ENCODE measurements at regions not wholly inside any gene's neighbourhood (a gene's known extent, or its start where the extent isn't known, plus 50 kb on each side); places are given as distances from the start of the nearest gene placed in this dataset.
A peak's percentile ranks its signal among the peaks of the same experiment; 100 is the strongest.

DNA sequence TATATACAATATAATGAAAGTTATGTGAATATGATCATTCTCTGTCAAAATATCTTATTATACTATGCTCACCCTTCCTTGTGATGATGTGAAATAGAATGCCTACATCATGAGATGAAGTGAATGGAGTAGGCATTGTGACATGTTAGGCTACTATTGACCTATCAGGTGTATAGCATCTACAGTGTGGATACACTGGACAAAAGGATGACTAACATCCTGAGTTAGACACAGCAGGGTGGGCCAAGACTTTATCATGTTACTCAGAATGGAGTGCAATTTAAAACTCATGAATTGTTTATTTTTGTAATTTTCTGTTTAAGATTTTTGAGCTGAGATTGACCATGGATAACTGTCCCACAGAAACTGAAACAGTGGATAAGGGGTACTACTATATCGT lies 53.4 kb upstream of the NAV3 start:
- H3K4me1 ChIP-seq (ENCODE audit: control insufficient read depth, insufficient read depth, low read length) = peaks cover 13% of the 10 kb centered on the region
- H3K9ac ChIP-seq (ENCODE audit: low read length) = no peak overlapping the region
- H3K27me3 ChIP-seq (replicated peaks; ENCODE audit: control insufficient read depth, insufficient read depth, low read length) = no peaks in the 10 kb centered on the region
- H3K4me3 ChIP-seq (ENCODE audit: low read length) = no peak overlapping the region
- no peaks in the 10 kb centered on the region for H3K9me3 ChIP-seq (ENCODE audit: control insufficient read depth, low read length)
- H3K36me3 ChIP-seq (ENCODE audit: control insufficient read depth, insufficient read depth, low read length, severe bottlenecking) = no peaks in the 10 kb centered on the region
- no peak for DNase-seq (ENCODE audit: low read depth)

DNA sequence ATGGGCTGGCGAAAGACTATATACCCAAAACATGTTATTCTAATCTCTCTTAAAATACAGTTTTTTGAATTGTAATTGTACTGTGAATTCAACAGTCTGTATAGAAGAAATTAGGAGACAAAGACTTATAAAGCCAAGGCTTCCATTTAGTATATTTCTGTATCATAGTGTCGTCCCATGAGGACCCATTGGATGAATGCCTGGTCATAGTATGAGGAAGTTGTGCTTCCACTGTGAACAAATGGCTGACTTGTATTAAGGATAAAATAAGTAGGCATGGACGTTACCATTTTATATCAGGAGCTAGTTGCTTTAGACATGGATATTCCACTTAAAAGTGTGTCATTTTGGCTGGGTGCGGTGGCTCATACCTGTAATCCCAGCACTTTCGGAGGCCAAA lies 55.9 kb upstream of the NAV3 start:
- no peak overlapping the region for H3K4me3 ChIP-seq (ENCODE audit: low read length)
- H3K4me1 ChIP-seq (ENCODE audit: control insufficient read depth, insufficient read depth, low read length) = peaks cover 8% of the 10 kb centered on the region
- H3K9me3 ChIP-seq (ENCODE audit: control insufficient read depth, low read length) = no peaks in the 10 kb centered on the region
- DNase-seq (ENCODE audit: low read depth) = no peak
- no peaks in the 10 kb centered on the region for H3K27me3 ChIP-seq (replicated peaks; ENCODE audit: control insufficient read depth, insufficient read depth, low read length)
- no peaks in the 10 kb centered on the region for H3K36me3 ChIP-seq (ENCODE audit: control insufficient read depth, insufficient read depth, low read length, severe bottlenecking)
- no peak overlapping the region for H3K9ac ChIP-seq (ENCODE audit: low read length)

DNA sequence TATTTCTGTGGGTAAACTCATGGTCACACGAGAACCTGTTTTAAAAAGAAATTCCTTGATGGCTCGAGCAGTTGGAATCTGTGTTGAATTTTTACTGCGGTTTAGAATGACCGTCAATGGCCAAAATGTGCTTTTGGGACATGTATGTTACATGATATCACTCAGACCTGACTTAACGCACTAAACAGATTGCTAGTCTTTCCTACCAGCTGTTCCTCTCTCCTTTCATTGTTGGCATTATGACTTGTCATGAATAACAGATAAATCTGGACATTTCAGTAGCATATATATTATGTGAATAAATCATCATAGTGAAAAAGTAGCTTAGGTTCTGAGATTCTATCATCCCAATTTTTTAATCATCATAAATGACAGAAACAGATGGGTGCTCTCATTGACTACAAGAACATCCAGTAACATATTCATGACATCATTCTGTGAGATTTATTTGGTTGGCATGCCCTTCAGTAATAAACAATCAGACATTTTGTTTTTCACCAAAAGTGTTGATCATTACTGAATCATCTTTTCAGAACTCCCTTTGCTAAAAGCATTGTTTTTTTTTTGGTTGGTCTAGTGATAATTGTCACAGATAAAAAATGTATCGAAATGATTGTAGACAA lies 57.9 kb upstream of the NAV3 start:
- no peaks in the 10 kb centered on the region for H3K27me3 ChIP-seq (replicated peaks; ENCODE audit: control insufficient read depth, insufficient read depth, low read length)
- no peaks in the 10 kb centered on the region for H3K4me1 ChIP-seq (ENCODE audit: control insufficient read depth, insufficient read depth, low read length)
- no peaks in the 10 kb centered on the region for H3K36me3 ChIP-seq (ENCODE audit: control insufficient read depth, insufficient read depth, low read length, severe bottlenecking)
- H3K9ac ChIP-seq (ENCODE audit: low read length) = no peak overlapping the region
- no peak overlapping the region for H3K4me3 ChIP-seq (ENCODE audit: low read length)
- DNase-seq (ENCODE audit: low read depth) = no peak
- no peaks in the 10 kb centered on the region for H3K9me3 ChIP-seq (ENCODE audit: control insufficient read depth, low read length)

DNA sequence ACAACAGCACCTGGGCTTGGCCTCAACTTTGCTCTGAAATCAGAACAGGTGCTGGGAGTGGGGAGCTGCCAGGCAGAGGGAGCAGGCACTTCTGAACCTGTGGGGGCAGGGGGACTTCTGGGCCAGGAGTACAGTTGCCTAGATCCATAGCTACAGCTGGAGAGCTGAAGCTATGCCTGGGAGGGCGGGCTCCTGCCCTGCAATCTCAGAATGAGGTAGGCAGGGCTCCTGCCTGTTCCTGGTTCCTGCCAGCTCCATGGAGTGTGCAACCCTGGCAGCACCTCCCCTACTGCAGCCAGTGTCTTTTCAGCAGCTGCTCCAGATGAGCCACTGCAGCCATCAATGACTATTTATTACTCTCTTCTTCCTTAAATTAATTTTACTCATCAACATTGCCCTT lies 62.1 kb upstream of the NAV3 start:
- H3K27me3 ChIP-seq (replicated peaks; ENCODE audit: control insufficient read depth, insufficient read depth, low read length) = no peaks in the 10 kb centered on the region

DNA sequence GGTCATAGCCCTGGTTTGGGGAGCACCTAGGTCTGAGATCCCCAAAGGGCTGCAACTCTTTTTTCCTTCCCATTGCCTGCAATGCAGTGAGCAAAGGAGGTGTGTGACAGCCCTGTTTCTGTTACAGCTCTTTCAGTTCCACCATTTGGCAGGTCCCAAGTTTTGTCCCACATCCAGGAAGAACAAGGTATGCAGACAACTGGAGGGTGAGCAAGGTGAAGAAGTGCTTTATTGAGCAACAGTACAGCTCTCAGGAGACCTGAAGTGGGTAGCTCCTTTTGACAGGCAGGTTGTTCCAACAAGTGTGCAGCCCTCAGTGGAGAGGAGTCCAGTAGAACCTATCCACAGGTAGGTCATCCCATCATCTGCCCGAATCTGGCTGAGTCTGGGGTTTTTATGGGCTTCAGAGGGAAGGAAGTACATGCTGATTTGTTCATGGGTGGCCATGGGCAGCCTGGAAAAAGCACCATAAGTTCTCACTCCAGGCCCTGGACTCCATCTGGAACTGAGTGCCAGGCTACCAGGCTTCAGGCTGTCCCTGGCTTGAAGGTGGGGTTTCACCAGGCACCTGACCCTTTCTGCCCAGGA lies 62.8 kb upstream of the NAV3 start:
- H3K27me3 ChIP-seq (replicated peaks; ENCODE audit: control insufficient read depth, insufficient read depth, low read length) = no peaks in the 10 kb centered on the region
- DNase-seq (ENCODE audit: low read depth) = no peak
- H3K9ac ChIP-seq (ENCODE audit: low read length) = no peak overlapping the region
- H3K4me1 ChIP-seq (ENCODE audit: control insufficient read depth, insufficient read depth, low read length) = peaks cover 8% of the 10 kb centered on the region
- H3K4me3 ChIP-seq (ENCODE audit: low read length) = no peak overlapping the region
- no peaks in the 10 kb centered on the region for H3K9me3 ChIP-seq (ENCODE audit: control insufficient read depth, low read length)
- H3K36me3 ChIP-seq (ENCODE audit: control insufficient read depth, insufficient read depth, low read length, severe bottlenecking) = no peaks in the 10 kb centered on the region

More for the DNA sequence above, 62.1 kb upstream of the NAV3 start:
- Histone ChIP-seq H3K36me3 (ENCODE audit: control insufficient read depth, insufficient read depth, low read length, severe bottlenecking) (no peaks in the 10 kb centered on the region), H3K4me1 (ENCODE audit: control insufficient read depth, insufficient read depth, low read length) (peaks cover 8% of the 10 kb centered on the region), H3K9ac (ENCODE audit: low read length) (no peak overlapping the region), H3K9me3 (ENCODE audit: control insufficient read depth, low read length) (no peaks in the 10 kb centered on the region), H3K4me3 (ENCODE audit: low read length) (no peak overlapping the region)
- DNase-seq (ENCODE audit: low read depth) = no peak

DNA sequence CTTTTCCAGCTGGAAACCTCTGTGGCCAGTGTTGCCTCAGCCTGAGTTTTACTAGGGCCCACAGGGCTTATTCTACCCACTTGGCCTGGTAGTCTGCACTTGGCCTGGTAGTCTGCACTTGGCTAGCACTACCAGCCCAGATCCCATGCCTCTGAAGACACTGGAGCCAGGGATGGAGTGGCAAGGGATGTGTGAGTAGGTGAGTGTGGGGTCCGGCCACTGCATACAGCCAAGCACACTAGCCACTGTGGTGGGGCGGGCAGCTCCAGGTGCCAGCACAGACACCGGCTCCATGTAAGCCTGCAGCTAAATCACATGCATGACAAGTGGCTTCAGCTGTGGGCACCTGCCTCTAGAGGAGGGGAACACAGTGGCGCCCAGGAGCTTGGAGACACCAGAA lies 63.4 kb upstream of the NAV3 start:
- no peak for DNase-seq (ENCODE audit: low read depth)
- H3K4me1 ChIP-seq (ENCODE audit: control insufficient read depth, insufficient read depth, low read length) = peaks cover 8% of the 10 kb centered on the region
- no peak overlapping the region for H3K4me3 ChIP-seq (ENCODE audit: low read length)
- no peaks in the 10 kb centered on the region for H3K9me3 ChIP-seq (ENCODE audit: control insufficient read depth, low read length)
- H3K9ac ChIP-seq (ENCODE audit: low read length) = no peak overlapping the region
- no peaks in the 10 kb centered on the region for H3K36me3 ChIP-seq (ENCODE audit: control insufficient read depth, insufficient read depth, low read length, severe bottlenecking)
- H3K27me3 ChIP-seq (replicated peaks; ENCODE audit: control insufficient read depth, insufficient read depth, low read length) = no peaks in the 10 kb centered on the region

DNA sequence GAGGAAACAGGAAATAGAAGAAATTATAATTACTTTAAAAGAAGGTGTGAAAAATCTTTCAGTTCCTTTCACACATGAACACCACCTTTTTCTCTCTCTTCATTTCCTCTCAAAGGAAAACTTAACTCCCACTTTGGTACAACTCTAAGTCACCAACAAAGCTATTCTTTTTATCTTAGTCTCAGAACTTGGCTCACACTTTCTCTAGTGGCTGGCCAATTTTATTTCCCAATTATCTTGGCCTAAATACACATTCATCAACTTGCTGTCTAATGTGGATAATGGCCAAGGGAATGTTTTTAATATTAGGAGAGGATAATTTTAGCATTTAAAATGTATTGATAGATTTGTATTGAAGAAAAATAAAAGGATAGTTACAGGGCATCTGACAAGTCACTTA lies 64.5 kb upstream of the NAV3 start:
- Histone ChIP-seq H3K9me3 (ENCODE audit: control insufficient read depth, low read length) (no peaks in the 10 kb centered on the region), H3K36me3 (ENCODE audit: control insufficient read depth, insufficient read depth, low read length, severe bottlenecking) (no peaks in the 10 kb centered on the region), H3K27me3 (replicated peaks; ENCODE audit: control insufficient read depth, insufficient read depth, low read length) (no peaks in the 10 kb centered on the region), H3K9ac (ENCODE audit: low read length) (no peak overlapping the region), H3K4me1 (ENCODE audit: control insufficient read depth, insufficient read depth, low read length) (peaks cover 8% of the 10 kb centered on the region), H3K4me3 (ENCODE audit: low read length) (no peak overlapping the region)
- DNase-seq (ENCODE audit: low read depth) = no peak

DNA sequence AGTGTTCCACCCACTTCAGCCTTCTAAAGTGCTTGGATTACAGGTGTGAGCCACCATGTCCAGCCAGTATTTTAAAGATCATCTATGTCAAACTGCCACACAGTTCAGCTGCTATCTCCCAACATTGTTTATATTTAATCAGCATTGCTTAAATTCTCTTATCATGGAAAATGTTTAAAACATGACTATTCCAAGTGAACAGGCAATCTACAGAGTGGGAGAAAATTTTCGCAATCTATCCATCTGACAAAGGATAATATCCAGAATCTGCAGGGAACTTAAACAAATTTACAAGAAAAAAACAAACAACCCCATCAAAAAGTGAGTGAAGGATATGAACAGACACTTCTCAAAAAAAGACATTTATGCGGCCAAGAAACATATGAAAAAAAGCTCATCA lies 69.4 kb upstream of the NAV3 start:
- H3K9ac ChIP-seq (ENCODE audit: low read length) = no peak overlapping the region
- H3K36me3 ChIP-seq (ENCODE audit: control insufficient read depth, insufficient read depth, low read length, severe bottlenecking) = no peaks in the 10 kb centered on the region
- no peaks in the 10 kb centered on the region for H3K27me3 ChIP-seq (replicated peaks; ENCODE audit: control insufficient read depth, insufficient read depth, low read length)
- no peak overlapping the region for H3K4me3 ChIP-seq (ENCODE audit: low read length)
- peak; percentile 26 for DNase-seq (ENCODE audit: low read depth)
- no peaks in the 10 kb centered on the region for H3K9me3 ChIP-seq (ENCODE audit: control insufficient read depth, low read length)
- peaks cover 8% of the 10 kb centered on the region for H3K4me1 ChIP-seq (ENCODE audit: control insufficient read depth, insufficient read depth, low read length)

DNA sequence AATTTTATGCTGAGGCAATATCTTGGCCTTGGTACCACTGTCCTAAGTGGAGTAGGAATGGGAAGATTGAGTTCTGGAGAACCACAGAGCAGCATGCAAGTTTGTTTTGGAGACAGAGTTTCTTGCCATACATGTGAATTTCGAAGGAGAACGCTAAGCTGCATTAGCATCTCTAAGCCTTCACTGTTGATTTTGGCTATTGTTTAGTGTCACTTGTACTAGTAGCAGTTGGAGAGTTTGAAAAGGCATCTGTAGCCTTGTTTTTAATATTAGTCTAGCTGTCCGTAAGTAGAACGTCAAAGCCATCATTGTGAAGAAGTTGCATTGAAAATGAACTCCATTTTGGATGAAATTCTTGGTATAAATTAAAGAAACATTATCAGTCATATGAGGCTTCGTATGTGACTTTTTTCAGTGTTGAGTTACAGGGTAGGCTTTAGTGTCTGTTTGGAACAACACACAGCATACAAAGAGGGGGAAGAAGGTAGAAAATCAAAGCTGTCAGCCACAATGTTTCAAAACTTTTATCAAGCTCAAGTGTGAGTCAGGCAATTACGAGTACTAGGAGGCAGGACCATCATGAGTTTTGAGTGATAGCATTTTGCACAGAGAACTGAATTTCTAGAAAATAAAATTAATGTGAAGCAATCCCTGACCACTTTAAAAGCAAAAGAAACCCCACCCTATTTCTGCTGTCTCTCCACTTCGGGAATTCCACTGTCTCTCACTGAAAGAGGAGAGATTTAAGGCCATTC lies 70.2 kb upstream of the NAV3 start:
- Histone ChIP-seq H3K4me1 (ENCODE audit: control insufficient read depth, insufficient read depth, low read length) (peaks cover 1% of the 10 kb centered on the region), H3K9me3 (ENCODE audit: control insufficient read depth, low read length) (no peaks in the 10 kb centered on the region), H3K36me3 (ENCODE audit: control insufficient read depth, insufficient read depth, low read length, severe bottlenecking) (no peaks in the 10 kb centered on the region), H3K9ac (ENCODE audit: low read length) (no peak overlapping the region), H3K4me3 (ENCODE audit: low read length) (no peak overlapping the region), H3K27me3 (replicated peaks; ENCODE audit: control insufficient read depth, insufficient read depth, low read length) (no peaks in the 10 kb centered on the region)
- no peak for DNase-seq (ENCODE audit: low read depth)

DNA sequence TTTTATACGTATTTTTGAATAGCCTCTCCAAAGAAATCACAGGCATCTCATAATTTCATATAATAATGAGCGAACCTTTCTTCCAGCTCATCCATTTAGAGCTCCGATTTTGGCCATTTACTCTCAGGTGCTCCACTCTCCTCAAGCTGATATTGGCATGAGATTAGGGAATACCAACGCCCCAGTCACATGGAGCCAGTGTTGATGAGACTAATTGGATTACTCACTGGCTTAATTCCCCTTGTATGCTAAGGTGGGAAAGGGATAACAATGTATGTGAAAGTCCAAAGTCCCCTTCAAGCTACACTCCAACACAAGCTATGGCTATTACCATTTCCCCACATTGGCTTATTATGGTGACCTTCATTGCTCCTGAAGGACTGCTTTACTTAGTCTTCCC lies 76.6 kb upstream of the NAV3 start:
- H3K4me3 ChIP-seq (ENCODE audit: low read length) = no peak overlapping the region
- H3K27me3 ChIP-seq (replicated peaks; ENCODE audit: control insufficient read depth, insufficient read depth, low read length) = no peaks in the 10 kb centered on the region
- H3K9me3 ChIP-seq (ENCODE audit: control insufficient read depth, low read length) = no peaks in the 10 kb centered on the region
- peaks cover 5% of the 10 kb centered on the region for H3K4me1 ChIP-seq (ENCODE audit: control insufficient read depth, insufficient read depth, low read length)
- DNase-seq (ENCODE audit: low read depth) = no peak
- H3K36me3 ChIP-seq (ENCODE audit: control insufficient read depth, insufficient read depth, low read length, severe bottlenecking) = no peaks in the 10 kb centered on the region
- H3K9ac ChIP-seq (ENCODE audit: low read length) = no peak overlapping the region

DNA sequence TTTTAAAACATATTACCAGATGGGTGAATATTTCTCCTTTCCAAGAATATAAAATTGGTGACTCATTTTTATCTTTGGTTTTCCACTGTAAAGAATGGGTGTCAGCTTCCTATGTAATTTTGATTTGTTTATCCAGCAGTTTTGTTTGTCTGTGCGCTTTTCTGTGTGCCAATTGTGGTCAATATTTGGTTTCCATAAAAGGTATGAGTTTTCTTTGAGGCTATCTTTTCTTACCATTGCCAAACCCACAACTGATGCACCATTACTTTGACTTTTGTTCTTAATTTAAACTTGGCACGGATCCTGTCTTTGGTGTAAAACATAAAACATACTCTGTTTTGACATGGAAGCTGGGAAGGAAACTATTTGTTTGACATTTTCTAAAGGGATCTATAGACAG lies 78.8 kb upstream of the NAV3 start:
- Histone ChIP-seq H3K4me1 (ENCODE audit: control insufficient read depth, insufficient read depth, low read length) (peaks cover 5% of the 10 kb centered on the region), H3K36me3 (ENCODE audit: control insufficient read depth, insufficient read depth, low read length, severe bottlenecking) (no peaks in the 10 kb centered on the region), H3K9ac (ENCODE audit: low read length) (no peak overlapping the region), H3K27me3 (replicated peaks; ENCODE audit: control insufficient read depth, insufficient read depth, low read length) (no peaks in the 10 kb centered on the region), H3K4me3 (ENCODE audit: low read length) (no peak overlapping the region), H3K9me3 (ENCODE audit: control insufficient read depth, low read length) (no peaks in the 10 kb centered on the region)
- peak; percentile 60 for DNase-seq (ENCODE audit: low read depth)
